NCI-H2196 (cell line): ENCODE measurements at regions not wholly inside any gene's neighbourhood (a gene's known extent, or its start where the extent isn't known, plus 50 kb on each side); places are given as distances from the start of the nearest gene placed in this dataset.

Experiments
- DNase-seq: peaks from one replicate; lab custom pipeline; 2025; ENCODE audit not compliant: unreplicated experiment; lab: John Stamatoyannopoulos, UW

GRCh38 chr2:8016688-8017087, 665.2 kb upstream of the ID2 start:
- DNase-seq = no peak

- no peak for DNase-seq
Observed at GRCh38 chr2:8018956-8019355, 662.9 kb upstream of the ID2 start.

GRCh38 chr2:8019934-8020333, 661.9 kb upstream of the ID2 start:
- no peak for DNase-seq

GRCh38 chr2:8021921-8022320, 659.9 kb upstream of the ID2 start:
- DNase-seq = no peak

GRCh38 chr2:8022908-8023640, 658.8 kb upstream of the ID2 start:
- DNase-seq = no peak

- no peak for DNase-seq
Observed at GRCh38 chr2:8024506-8024905, 657.4 kb upstream of the ID2 start.

- no peak for DNase-seq
Observed at GRCh38 chr2:8026381-8026780, 655.5 kb upstream of the ID2 start.

- no peak for DNase-seq
Observed at GRCh38 chr2:8027387-8027786, 654.5 kb upstream of the ID2 start.

GRCh38 chr2:8028036-8028435, 653.8 kb upstream of the ID2 start:
- no peak for DNase-seq

GRCh38 chr2:8028436-8028835, 653.4 kb upstream of the ID2 start:
- DNase-seq = no peak

- DNase-seq = no peak
Observed at GRCh38 chr2:8028981-8029380, 652.9 kb upstream of the ID2 start.

- no peak for DNase-seq
Observed at GRCh38 chr2:8030573-8031303, 651.1 kb upstream of the ID2 start.

- DNase-seq = no peak
Observed at GRCh38 chr2:8031370-8031769, 650.5 kb upstream of the ID2 start.

GRCh38 chr2:8033546-8034096, 648.2 kb upstream of the ID2 start:
- no peak for DNase-seq

- no peak for DNase-seq
Observed at GRCh38 chr2:8036366-8036765, 645.5 kb upstream of the ID2 start.

- no peak for DNase-seq
Observed at GRCh38 chr2:8039732-8040131, 642.1 kb upstream of the ID2 start.

GRCh38 chr2:8043295-8043694, 638.6 kb upstream of the ID2 start:
- no peak for DNase-seq

GRCh38 chr2:8044046-8044594, 637.7 kb upstream of the ID2 start:
- no peak for DNase-seq

GRCh38 chr2:8045081-8045614, 636.7 kb upstream of the ID2 start:
- DNase-seq = no peak

GRCh38 chr2:8046849-8047248, 635.0 kb upstream of the ID2 start:
- DNase-seq = no peak

- no peak for DNase-seq
Observed at GRCh38 chr2:8049176-8049575, 632.7 kb upstream of the ID2 start.
